HK-2 (cell line): ENCODE measurements at regions not wholly inside any gene's neighbourhood (a gene's known extent, or its start where the extent isn't known, plus 50 kb on each side); places are given as distances from the start of the nearest gene placed in this dataset.
"Not testable (repeated sequence)": the region's sequence is repeated elsewhere in the genome, so short reads cannot be mapped to it uniquely, and the experiment has no call there.

Source experiments
- DNase-seq: peaks from one replicate; pipeline ENCODE4 v3.0.0-alpha.2; 2018; ENCODE audit not compliant: unreplicated experiment

DNA sequence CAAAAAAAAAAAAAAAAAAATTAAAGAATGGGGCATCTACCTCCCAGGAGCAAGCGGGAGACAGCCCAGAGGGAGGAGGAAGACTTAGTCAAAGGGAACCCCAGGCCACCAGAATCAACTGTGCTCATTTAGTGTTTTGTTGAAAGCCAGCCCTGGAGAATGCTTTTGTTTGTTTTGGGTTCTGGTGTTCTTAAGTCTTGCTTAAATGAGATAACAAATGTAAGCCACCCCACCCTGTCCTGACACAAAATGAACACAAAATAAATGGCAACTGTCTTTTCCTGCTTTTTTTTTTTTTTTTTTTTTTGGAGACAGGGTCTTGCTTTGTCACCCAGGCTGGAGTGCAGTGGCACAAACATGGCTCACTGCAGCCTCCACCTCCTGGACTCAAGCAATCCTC is 165.0 kb upstream of the JARID2 start:
- no peak for DNase-seq

DNA sequence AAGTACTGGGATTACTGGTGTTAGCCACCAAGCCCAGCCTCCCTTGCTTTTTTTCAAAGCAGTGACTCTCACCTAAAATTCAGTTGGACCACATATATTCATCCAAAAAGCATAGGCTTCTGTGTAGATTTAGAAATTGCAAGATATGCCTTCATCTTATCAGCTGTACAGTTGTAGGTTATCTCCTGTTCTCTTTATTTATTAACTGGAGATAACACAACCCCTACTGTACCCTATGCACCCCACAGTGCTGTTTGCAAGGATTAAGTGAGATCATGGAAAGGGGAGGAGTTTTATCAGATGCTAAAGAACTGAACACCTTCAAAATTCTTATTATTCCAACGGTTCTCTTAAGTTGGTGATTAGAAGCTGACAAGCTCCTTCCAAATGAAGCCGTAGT is 164.4 kb upstream of the JARID2 start:
- DNase-seq, result no peak

- no peak for DNase-seq
Observed at GRCh38 chr6:15082708-15083107, 163.2 kb upstream of the JARID2 start.

DNA sequence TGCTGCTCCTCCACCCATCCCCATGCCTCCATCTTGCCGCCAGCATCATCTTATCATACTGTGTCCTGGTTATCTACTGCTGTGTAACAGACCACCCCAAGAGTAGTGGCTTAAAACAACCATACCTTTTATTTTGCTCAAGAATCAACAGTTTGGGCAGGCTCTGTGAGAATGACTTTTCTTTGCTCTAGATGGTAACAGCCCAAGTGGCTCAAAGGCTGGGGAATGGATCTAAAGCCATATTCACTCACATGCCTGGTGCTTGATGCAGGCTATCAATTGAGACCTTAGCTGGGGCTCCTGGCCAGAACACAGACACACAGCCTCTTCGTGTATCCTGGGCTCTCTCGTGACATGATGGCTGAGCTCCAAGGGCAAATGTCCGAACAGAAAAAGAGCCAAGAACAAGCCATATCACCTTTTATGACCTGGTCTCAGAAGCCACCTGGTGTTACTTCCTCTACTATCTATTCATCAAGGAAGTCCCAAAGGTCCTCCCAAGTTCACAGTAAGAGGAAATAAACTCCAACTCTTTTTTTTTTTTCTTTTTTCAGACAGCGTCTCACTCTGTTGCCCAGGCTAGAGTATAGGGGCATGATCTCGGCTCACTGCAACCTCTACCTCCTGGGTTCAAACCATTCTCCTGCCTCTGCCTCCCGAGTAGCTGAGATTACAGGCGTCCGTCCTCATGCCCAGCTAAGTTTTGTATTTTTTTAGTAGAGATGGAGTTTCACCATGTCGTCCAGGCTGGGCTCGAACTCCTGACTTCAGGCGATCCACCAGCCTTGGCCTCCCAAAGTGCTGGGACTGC is 159.3 kb upstream of the JARID2 start:
- no peak for DNase-seq

DNA sequence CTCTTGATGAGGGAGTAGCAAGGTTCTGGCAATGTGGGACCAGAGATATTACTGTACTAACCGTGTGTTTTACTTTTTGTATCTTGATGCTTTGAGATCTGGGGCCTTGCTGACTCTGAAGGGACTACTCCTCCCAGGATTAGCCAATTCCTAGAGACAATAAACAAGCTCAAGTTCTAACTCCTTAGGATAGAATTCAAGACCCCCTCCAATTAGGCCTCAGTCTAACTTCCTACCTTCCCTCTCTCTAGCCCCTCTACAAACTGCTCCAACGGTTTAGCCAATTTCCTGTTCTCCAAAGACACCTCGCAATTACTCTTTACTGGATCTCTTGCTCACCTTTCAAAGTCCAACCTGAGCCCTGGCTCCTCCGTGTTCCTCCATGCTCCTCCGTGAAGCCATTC is 158.7 kb upstream of the JARID2 start:
- no peak for DNase-seq

DNA sequence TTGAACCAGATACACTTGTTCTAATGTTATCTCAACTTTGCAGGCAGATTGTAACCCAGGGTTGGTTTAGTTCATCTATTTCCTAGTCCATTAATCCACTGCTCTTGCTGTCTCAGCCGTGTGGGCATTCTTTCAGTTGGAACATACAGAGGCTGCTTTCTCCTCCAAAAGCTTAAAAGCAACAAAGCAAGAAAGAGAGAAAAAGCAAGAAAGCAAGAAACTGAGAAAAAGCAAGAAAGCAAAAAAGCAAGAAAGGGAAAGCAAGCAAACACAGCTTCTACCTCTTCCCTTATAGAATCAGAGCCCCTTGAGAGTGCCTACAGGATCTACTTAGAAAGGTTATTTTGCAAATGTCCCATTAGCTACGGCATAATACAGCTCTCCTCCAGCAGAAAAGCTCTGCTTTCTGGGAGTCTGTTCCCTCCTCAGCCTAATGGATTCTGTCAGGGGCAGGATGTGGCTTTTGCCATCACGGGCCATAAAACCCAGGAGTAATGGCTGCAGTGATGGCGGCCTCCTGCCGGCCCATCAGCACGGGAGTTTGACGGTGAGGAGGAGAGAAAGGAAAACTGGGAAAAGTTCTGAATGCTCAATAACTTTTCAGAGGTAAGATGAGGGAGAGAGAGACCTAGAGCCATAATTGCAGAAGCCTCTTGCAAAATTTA is 156.8 kb upstream of the JARID2 start:
- no peak for DNase-seq

- DNase-seq, result no peak
Observed at GRCh38 chr6:15089569-15090144, 156.2 kb upstream of the JARID2 start.

- DNase-seq, result no peak
Observed at GRCh38 chr6:15090145-15090579, 155.7 kb upstream of the JARID2 start.

- no peak for DNase-seq
Observed at GRCh38 chr6:15090745-15091384, 155.0 kb upstream of the JARID2 start.

- DNase-seq, result no peak
Observed at GRCh38 chr6:15096894-15097837, 148.7 kb upstream of the JARID2 start.

GRCh38 chr6:15101130-15101529 is 144.7 kb upstream of the JARID2 start:
- no peak for DNase-seq

GRCh38 chr6:15102241-15102640 is 143.6 kb upstream of the JARID2 start:
- no peak for DNase-seq

DNA sequence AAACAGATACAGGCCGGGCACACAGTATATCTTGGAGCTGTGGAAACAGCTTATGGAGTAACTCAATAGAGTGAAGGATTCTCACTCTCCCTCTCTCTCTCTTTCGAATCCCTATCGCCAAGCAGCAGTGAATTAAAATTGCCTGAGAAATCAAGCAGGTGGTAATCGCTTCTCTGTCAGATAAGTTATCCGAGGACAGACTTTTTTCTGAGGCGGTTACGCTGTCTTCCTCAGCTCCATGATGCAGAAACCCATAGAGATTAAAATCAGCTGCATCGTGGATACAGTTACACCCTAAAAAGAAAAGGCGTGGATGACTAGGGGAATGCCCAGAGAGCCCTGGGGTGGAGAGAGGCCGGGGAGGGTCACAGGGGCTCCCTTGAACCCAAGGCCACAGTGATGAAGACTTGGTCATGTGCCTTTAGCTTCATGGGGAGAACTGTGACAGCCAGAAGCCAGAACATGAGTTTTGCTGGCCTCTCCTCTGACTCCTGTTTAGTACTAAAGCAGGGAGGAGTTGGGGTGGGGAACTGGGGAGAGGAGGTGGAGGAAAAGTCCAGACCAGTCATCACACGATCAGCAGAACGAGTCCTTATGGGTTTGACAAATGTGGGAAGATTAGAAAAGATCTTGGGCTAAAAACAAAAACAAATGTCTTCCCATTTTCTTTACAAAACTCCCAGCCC is 138.8 kb upstream of the JARID2 start:
- DNase-seq, result no peak

DNA sequence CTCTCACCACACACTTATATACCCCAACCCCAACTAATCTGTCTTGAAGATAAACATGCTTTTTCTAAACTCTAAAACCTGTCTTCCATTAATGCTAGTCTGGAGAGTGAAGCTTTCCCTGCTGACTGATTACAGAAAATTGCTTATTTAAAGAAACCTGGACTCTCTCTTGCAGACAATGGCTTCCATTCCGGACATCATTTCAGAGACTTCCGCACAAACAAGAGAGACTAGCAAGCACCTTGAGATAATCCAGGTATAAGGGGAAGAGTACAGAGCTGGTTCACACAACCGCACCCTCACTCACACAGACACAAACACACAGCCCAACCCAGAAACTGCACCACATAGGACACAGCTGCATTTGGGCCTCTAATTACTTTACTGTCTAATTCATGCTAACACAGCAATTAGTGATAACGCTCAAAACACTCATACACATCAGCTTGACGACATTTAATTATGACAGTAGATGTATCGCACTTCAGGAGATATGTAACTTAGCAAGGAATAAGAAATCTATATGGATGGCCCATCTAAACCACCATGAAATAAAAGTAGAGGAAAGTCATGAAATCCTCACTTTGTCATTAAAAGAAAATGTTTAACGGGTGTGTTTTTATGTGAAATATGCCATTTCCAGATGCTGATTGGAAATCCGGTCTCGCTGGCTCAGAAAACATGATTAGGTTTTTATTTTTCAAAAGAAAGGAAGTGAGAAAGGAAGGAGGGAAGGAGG is 138.1 kb upstream of the JARID2 start:
- no peak for DNase-seq

DNA sequence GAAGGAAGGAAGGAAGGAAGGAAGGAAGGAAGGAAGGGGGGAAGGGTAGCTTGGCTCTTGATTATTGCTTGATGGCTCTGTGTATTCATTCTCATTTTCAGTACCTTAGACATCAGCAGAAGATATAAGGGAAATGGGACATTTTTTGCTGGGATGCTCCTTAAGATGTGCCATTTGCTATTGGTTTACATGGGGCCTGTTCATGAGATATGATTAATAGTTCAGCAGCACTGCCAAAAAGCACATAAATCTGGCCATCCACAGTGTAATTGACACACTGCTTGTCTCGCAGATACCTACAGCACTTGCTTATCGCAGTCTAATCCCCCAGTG is 137.5 kb upstream of the JARID2 start:
- DNase-seq, result no peak

- no peak for DNase-seq
Observed at GRCh38 chr6:15109338-15110090, 136.4 kb upstream of the JARID2 start.

- DNase-seq, result no peak
Observed at GRCh38 chr6:15110726-15111354, 135.0 kb upstream of the JARID2 start.

- not testable (repeated sequence) for DNase-seq
Observed at GRCh38 chr6:15111576-15111975, 134.3 kb upstream of the JARID2 start.

DNA sequence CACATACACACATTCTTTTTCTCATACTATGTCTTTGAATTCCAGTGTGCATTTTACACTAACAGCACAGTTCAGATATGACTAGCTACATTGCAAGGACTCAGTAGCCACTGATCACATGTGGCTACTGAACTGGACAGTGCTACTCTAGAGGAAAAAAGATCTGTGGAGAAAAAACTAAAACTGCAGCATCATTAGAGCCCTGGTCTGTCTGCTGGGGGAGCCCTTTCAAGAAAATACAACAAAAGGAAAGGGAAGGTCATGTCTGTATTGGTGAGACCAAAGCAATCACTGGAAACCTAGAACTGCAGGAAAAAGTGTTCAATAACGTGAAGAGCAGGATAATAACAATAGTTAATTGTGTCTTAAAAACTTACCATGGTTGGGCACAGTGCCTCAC is 132.3 kb upstream of the JARID2 start:
- no peak for DNase-seq
